Liver (tissue), 7 donors: ENCODE measurements at regions not wholly inside any gene's neighbourhood (a gene's known extent, or its start where the extent isn't known, plus 50 kb on each side); places are given as distances from the start of the nearest gene placed in this dataset.

Experiments used
- DNase-seq: peaks from one replicate; pipeline ENCODE4 v3.0.0-alpha.2; 2017; ENCODE audit warnings: low spot score
- H3K27ac ChIP-seq, 2 donors: one replicate each; pipeline ENCODE4 v1.7.0; 2013; ENCODE audit warnings: inconsistent platforms in 2 of 2, low read length in 2 of 2, control low read depth in 1 of 2, low read depth in 1 of 2, mild to moderate bottlenecking in 1 of 2
- H3K27me3 ChIP-seq, 4 donors: one replicate each; pipeline versions ENCODE4 v1.6.1 to v1.7.0; 2013; ENCODE audit warnings: low read length in 3 of 4, inconsistent platforms in 1 of 4, mild to moderate bottlenecking in 1 of 4, moderate library complexity in 1 of 4; ENCODE audit not compliant: control insufficient read depth in 4 of 4, insufficient read depth in 4 of 4
- H3K36me3 ChIP-seq, 4 donors: one replicate each; pipeline versions ENCODE4 v1.6.1 to v1.7.0; 2013; ENCODE audit warnings: low read length in 3 of 4, mild to moderate bottlenecking in 3 of 4, low read depth in 1 of 4, moderate library complexity in 1 of 4; ENCODE audit not compliant: control insufficient read depth in 4 of 4, insufficient read depth in 3 of 4
- H3K4me1 ChIP-seq, 4 donors: one replicate each; pipeline versions ENCODE4 v1.6.1 to v1.7.0; 2013; ENCODE audit warnings: low read length in 3 of 4, mild to moderate bottlenecking in 3 of 4, moderate library complexity in 1 of 4; ENCODE audit not compliant: control insufficient read depth in 4 of 4, insufficient read depth in 4 of 4
- H3K4me3 ChIP-seq, 3 donors: one replicate each; pipeline versions ENCODE4 v1.6.1 to v1.7.0; 2013; ENCODE audit warnings: low read length in 3 of 3, control low read depth in 1 of 3, low read depth in 1 of 3, mild to moderate bottlenecking in 1 of 3
- H3K9ac ChIP-seq, 2 donors: one replicate each; pipeline ENCODE4 v1.7.0; 2013; ENCODE audit warnings: low read length in 2 of 2, mild to moderate bottlenecking in 2 of 2, moderate library complexity in 2 of 2, control low read depth in 1 of 2, low read depth in 1 of 2
- H3K9me3 ChIP-seq, 4 donors: one replicate each; pipeline versions ENCODE4 v1.6.1 to v1.7.0; 2013; ENCODE audit warnings: low read length in 3 of 4; ENCODE audit not compliant: control insufficient read depth in 4 of 4
- FOXA1 ChIP-seq: IDR thresholded peaks from 2 replicates; pipeline ENCODE4 v1.6.1; 2016; ENCODE audit warnings: antibody characterized with exemption
- FOXA2 ChIP-seq: IDR thresholded peaks from 2 replicates; pipeline ENCODE4 v1.6.1; 2016; ENCODE audit warnings: antibody characterized with exemption
- GABPA ChIP-seq, 2 donors: IDR thresholded peaks in 1 of 2; conservative IDR thresholded peaks in 1 of 2; 2 replicates each; pipeline ENCODE4 v1.6.1; 2016; ENCODE audit warnings: antibody characterized with exemption in 2 of 2, mild to moderate bottlenecking in 1 of 2, moderate library complexity in 1 of 2
- HNF4A ChIP-seq, 2 donors: conservative IDR thresholded peaks; 2 replicates each; pipeline ENCODE4 v1.6.1; 2016; ENCODE audit warnings: antibody characterized with exemption in 2 of 2, mild to moderate bottlenecking in 2 of 2
- HNF4G ChIP-seq: IDR thresholded peaks from 2 replicates; pipeline ENCODE4 v1.6.1; 2016; ENCODE audit warnings: antibody characterized with exemption
- JUND ChIP-seq, 2 donors: IDR thresholded peaks; 2 replicates each; pipeline ENCODE4 v1.6.1; 2016; ENCODE audit warnings: antibody characterized with exemption in 2 of 2
- MAX ChIP-seq: IDR thresholded peaks from 2 replicates; pipeline ENCODE4 v1.6.1; 2016; ENCODE audit warnings: antibody characterized with exemption
- NR2F2 ChIP-seq: IDR thresholded peaks from 2 replicates; pipeline ENCODE4 v1.6.1; 2016; ENCODE audit warnings: antibody characterized with exemption
- RAD21 ChIP-seq, 2 donors: IDR thresholded peaks; 2 replicates each; pipeline ENCODE4 v1.6.1; 2016; ENCODE audit warnings: antibody characterized with exemption in 2 of 2, mild to moderate bottlenecking in 2 of 2
- REST ChIP-seq: IDR thresholded peaks from 2 replicates; pipeline ENCODE4 v1.6.1; 2016; ENCODE audit warnings: antibody characterized with exemption, mild to moderate bottlenecking
- RXRA ChIP-seq, 2 donors: IDR thresholded peaks; 2 replicates each; pipeline ENCODE4 v1.6.1; 2017 to 2018; ENCODE audit warnings: antibody characterized with exemption in 2 of 2, mild to moderate bottlenecking in 1 of 2
- SP1 ChIP-seq: IDR thresholded peaks from 2 replicates; pipeline ENCODE4 v1.6.1; 2018; ENCODE audit warnings: antibody characterized with exemption, mild to moderate bottlenecking
- TAF1 ChIP-seq: conservative IDR thresholded peaks from 2 replicates; pipeline ENCODE4 v1.6.1; 2016; ENCODE audit warnings: antibody characterized with exemption, mild to moderate bottlenecking
- ZBTB33 ChIP-seq: IDR thresholded peaks from 2 replicates; pipeline ENCODE4 v1.6.1; 2016; ENCODE audit warnings: antibody characterized with exemption
- WGBS: extraction: QIAGEN DNeasy Blood & Tissue Kit; methylation state at CpG from one replicate; pipeline ENCODE4 v1.1.7; 2013; 5-methylcytosine and 5-hydroxymethylcytosine counted together
- donor health status: healthy.
- donor health status: healthy.
- donor health status: healthy.
- donor health status: healthy.

GRCh38 chr10:57754803-57755202, 512.9 kb downstream of the IPMK start:
- H3K36me3 ChIP-seq: no peaks in the 10 kb centered on the region
- no peaks in the 10 kb centered on the region for H3K4me1 ChIP-seq
- no peaks in the 10 kb centered on the region for H3K27me3 ChIP-seq
- no peak for TF ChIP-seq FOXA2
- TF ChIP-seq MAX: no peak
- TF ChIP-seq RAD21 (IDR thresholded peaks at IDR 0.05): no peak
- no peak for TF ChIP-seq JUND (IDR thresholded peaks at IDR 0.05)
- no peak for TF ChIP-seq RXRA (IDR thresholded peaks at IDR 0.05)
- TF ChIP-seq SP1: no peak
- no peaks in the 10 kb centered on the region for H3K9me3 ChIP-seq
- no peak overlapping the region for H3K9ac ChIP-seq
- WGBS: 95% methylated on average over 4 of the region's 4 CpGs
- no peak overlapping the region for H3K27ac ChIP-seq
- no peak overlapping the region for H3K4me3 ChIP-seq
- DNase-seq: no peak

- no peak overlapping the region for H3K4me3 ChIP-seq
- no peak overlapping the region for H3K9ac ChIP-seq
- no peaks in the 10 kb centered on the region for H3K36me3 ChIP-seq
- no peak for DNase-seq
- H3K4me1 ChIP-seq: no peaks in the 10 kb centered on the region
- H3K9me3 ChIP-seq: no peaks in the 10 kb centered on the region
- H3K27ac ChIP-seq: no peak overlapping the region
- 81% methylated on average over 1 of the region's 1 CpG for WGBS
- TF ChIP-seq FOXA2: no peak
- no peak for TF ChIP-seq GABPA (IDR thresholded peaks at IDR 0.05 in 1 of 2, conservative IDR thresholded peaks at IDR 0.05 in 1 of 2)
- TF ChIP-seq NR2F2: no peak
- TF ChIP-seq RXRA (IDR thresholded peaks at IDR 0.05): no peak
- H3K27me3 ChIP-seq: no peaks in the 10 kb centered on the region
Measured at GRCh38 chr10:57743711-57744110, 524.0 kb downstream of the IPMK start.

GRCh38 chr10:57741751-57742150, 525.9 kb downstream of the IPMK start:
- Histone ChIP-seq H3K36me3 (no peaks in the 10 kb centered on the region), H3K4me1 (no peaks in the 10 kb centered on the region), H3K4me3 (no peak overlapping the region), H3K27me3 (no peaks in the 10 kb centered on the region), H3K9me3 (no peaks in the 10 kb centered on the region), H3K27ac (no peak overlapping the region), H3K9ac (no peak overlapping the region)
- TF ChIP-seq HNF4A (conservative IDR thresholded peaks at IDR 0.05): no peak
- WGBS: 93% methylated on average over 3 of the region's 3 CpGs
- no peak for DNase-seq

- 86% methylated on average over 1 of the region's 1 CpG for WGBS
- no peaks in the 10 kb centered on the region for H3K9me3 ChIP-seq
- H3K9ac ChIP-seq: no peak overlapping the region
- DNase-seq: no peak
- H3K4me1 ChIP-seq: no peaks in the 10 kb centered on the region
- no peak overlapping the region for H3K4me3 ChIP-seq
- no peak overlapping the region for H3K27ac ChIP-seq
- TF ChIP-seq FOXA1: no peak
- no peak for TF ChIP-seq TAF1
- TF ChIP-seq ZBTB33: no peak
- no peak for TF ChIP-seq RXRA (IDR thresholded peaks at IDR 0.05)
- no peak for TF ChIP-seq MAX
- no peak for TF ChIP-seq FOXA2
- TF ChIP-seq HNF4A (conservative IDR thresholded peaks at IDR 0.05): no peak
- TF ChIP-seq REST: no peak
- no peak for TF ChIP-seq GABPA (IDR thresholded peaks at IDR 0.05 in 1 of 2, conservative IDR thresholded peaks at IDR 0.05 in 1 of 2)
- no peak for TF ChIP-seq HNF4G
- H3K36me3 ChIP-seq: no peaks in the 10 kb centered on the region
- H3K27me3 ChIP-seq: no peaks in the 10 kb centered on the region
Measured at GRCh38 chr10:57723305-57723704, 544.4 kb downstream of the IPMK start.
